ENCODE measurements at regions not wholly inside any gene's neighbourhood (a gene's known extent, or its start where the extent isn't known, plus 50 kb on each side); places are given as distances from the start of the nearest gene placed in this dataset.

DNA sequence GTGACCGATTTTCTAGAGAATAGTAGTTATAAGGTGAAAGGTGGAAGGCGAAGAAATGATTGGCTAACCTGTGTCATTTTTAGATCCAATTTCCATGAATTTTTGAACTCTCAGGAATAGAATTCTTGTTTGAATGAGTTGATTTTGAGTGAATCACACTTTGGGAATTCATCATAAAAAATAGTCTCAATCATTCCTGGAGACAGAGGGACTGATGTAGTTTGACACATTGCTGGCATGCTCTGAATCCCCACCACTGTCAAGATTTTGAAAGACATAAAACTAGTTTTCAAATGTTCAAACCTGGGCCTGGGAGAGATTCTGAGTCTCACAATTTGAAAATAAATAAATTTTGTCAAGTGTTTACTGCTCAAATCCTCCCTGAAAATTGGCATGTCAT lies 861.4 kb upstream of the RAG2 start:
- TF ChIP-seq, protein P1, sequence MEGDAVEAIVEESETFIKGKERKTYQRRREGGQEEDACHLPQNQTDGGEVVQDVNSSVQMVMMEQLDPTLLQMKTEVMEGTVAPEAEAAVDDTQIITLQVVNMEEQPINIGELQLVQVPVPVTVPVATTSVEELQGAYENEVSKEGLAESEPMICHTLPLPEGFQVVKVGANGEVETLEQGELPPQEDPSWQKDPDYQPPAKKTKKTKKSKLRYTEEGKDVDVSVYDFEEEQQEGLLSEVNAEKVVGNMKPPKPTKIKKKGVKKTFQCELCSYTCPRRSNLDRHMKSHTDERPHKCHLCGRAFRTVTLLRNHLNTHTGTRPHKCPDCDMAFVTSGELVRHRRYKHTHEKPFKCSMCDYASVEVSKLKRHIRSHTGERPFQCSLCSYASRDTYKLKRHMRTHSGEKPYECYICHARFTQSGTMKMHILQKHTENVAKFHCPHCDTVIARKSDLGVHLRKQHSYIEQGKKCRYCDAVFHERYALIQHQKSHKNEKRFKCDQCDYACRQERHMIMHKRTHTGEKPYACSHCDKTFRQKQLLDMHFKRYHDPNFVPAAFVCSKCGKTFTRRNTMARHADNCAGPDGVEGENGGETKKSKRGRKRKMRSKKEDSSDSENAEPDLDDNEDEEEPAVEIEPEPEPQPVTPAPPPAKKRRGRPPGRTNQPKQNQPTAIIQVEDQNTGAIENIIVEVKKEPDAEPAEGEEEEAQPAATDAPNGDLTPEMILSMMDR (IDR thresholded peaks at IDR 0.05 in 2 of 3, conservative IDR thresholded peaks at IDR 0.05 in 1 of 3; ENCODE audit: control insufficient read depth in 2 of 3, extremely low read depth in 1 of 3, insufficient read depth in 1 of 3, low read depth in 3 of 3, low read length in 3 of 3), result no peak
- TF ChIP-seq POLR2A (IDR thresholded peaks at IDR 0.05; ENCODE audit: low read depth, low read length) (no peak), SPI1 (IDR thresholded peaks at IDR 0.05; ENCODE audit: borderline replicate concordance, insufficient read depth, low read depth, low read length) (no peak), BHLHE40 (IDR thresholded peaks at IDR 0.05; ENCODE audit: borderline replicate concordance in 1 of 2, low read depth in 2 of 2, low read length in 1 of 2) (no peak), IKZF1 (conservative IDR thresholded peaks at IDR 0.05) (no peak), EZH2 (IDR thresholded peaks at IDR 0.05; ENCODE audit: borderline replicate concordance, control insufficient read depth, low read depth, low read length) (no peak), PAX5 (IDR thresholded peaks at IDR 0.05; ENCODE audit: borderline replicate concordance, low read depth, low read length) (no peak), BRCA1 (IDR thresholded peaks at IDR 0.05; ENCODE audit: low read depth, low read length) (no peak), STAT3 (IDR thresholded peaks at IDR 0.05; ENCODE audit: low read depth, low read length) (no peak), SUPT20H (IDR thresholded peaks at IDR 0.05; ENCODE audit: borderline replicate concordance, control insufficient read depth, low read depth, low read length) (no peak), GABPA (IDR thresholded peaks at IDR 0.05; ENCODE audit: low read depth) (no peak)
- TF ChIP-seq, protein P2, sequence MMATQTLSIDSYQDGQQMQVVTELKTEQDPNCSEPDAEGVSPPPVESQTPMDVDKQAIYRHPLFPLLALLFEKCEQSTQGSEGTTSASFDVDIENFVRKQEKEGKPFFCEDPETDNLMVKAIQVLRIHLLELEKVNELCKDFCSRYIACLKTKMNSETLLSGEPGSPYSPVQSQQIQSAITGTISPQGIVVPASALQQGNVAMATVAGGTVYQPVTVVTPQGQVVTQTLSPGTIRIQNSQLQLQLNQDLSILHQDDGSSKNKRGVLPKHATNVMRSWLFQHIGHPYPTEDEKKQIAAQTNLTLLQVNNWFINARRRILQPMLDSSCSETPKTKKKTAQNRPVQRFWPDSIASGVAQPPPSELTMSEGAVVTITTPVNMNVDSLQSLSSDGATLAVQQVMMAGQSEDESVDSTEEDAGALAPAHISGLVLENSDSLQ (IDR thresholded peaks at IDR 0.05), result no peak
- TF ChIP-seq, protein P3, sequence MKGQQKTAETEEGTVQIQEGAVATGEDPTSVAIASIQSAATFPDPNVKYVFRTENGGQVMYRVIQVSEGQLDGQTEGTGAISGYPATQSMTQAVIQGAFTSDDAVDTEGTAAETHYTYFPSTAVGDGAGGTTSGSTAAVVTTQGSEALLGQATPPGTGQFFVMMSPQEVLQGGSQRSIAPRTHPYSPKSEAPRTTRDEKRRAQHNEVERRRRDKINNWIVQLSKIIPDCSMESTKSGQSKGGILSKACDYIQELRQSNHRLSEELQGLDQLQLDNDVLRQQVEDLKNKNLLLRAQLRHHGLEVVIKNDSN (IDR thresholded peaks at IDR 0.05; ENCODE audit: borderline replicate concordance, extremely low read length, insufficient read depth, low read depth, low read length), result no peak

Measured in GM12878 (cell line).